ENCODE measurements at regions not wholly inside any gene's neighbourhood (a gene's known extent, or its start where the extent isn't known, plus 50 kb on each side); places are given as distances from the start of the nearest gene placed in this dataset.

GRCh38 chr12:108441549-108441948 lies 73.5 kb upstream of the FICD start:
- no peak for TF ChIP-seq CTCF (IDR thresholded peaks at IDR 0.05)
- no peak for DNase-seq (ENCODE audit: low spot score)
- H3K27ac ChIP-seq, result no peak overlapping the region
- H3K4me3 ChIP-seq, result no peak overlapping the region

GRCh38 chr12:108440736-108441135 lies 74.3 kb upstream of the FICD start:
- Histone ChIP-seq H3K27ac (no peak overlapping the region), H3K4me3 (no peak overlapping the region)
- no peak for DNase-seq (ENCODE audit: low spot score)
- no peak for TF ChIP-seq CTCF (IDR thresholded peaks at IDR 0.05)

GRCh38 chr12:108438667-108439066 lies 76.4 kb upstream of the FICD start:
- no peak overlapping the region for H3K27ac ChIP-seq
- no peak for DNase-seq (ENCODE audit: low spot score)
- no peak for TF ChIP-seq CTCF (IDR thresholded peaks at IDR 0.05)

GRCh38 chr12:108432423-108433121 lies 82.5 kb upstream of the FICD start:
- Histone ChIP-seq H3K27ac (no peak overlapping the region), H3K4me3 (no peak overlapping the region)
- no peak for TF ChIP-seq CTCF (IDR thresholded peaks at IDR 0.05)
- no peak for DNase-seq (ENCODE audit: low spot score)

More at GRCh38 chr12:108438667-108439066, 76.4 kb upstream of the FICD start:
- no peak overlapping the region for H3K4me3 ChIP-seq

GRCh38 chr12:108430926-108431325 lies 84.2 kb upstream of the FICD start:
- no peak for TF ChIP-seq CTCF (IDR thresholded peaks at IDR 0.05)
- Histone ChIP-seq H3K4me3 (no peak overlapping the region), H3K27ac (no peak overlapping the region)
- no peak for DNase-seq (ENCODE audit: low spot score)

- DNase-seq (ENCODE audit: low spot score), result no peak
- H3K27ac ChIP-seq, result no peak overlapping the region
- no peak overlapping the region for H3K4me3 ChIP-seq
- no peak for TF ChIP-seq CTCF (IDR thresholded peaks at IDR 0.05)
These were observed 84.8 kb upstream of the FICD start for GRCh38 chr12:108430245-108430644.

- Histone ChIP-seq H3K27ac (no peak overlapping the region), H3K4me3 (no peak overlapping the region)
- no peak for DNase-seq (ENCODE audit: low spot score)
- TF ChIP-seq CTCF (IDR thresholded peaks at IDR 0.05), result no peak
These were observed 86.2 kb upstream of the CMKLR1 start for GRCh38 chr12:108425238-108425795.

All from coronary artery (tissue), 2 donors.